H1 (cell line): ENCODE measurements at regions not wholly inside any gene's neighbourhood (a gene's known extent, or its start where the extent isn't known, plus 50 kb on each side); places are given as distances from the start of the nearest gene placed in this dataset.

Experiments
- CTCF ChIA-PET: fragments of 300-600 bp; sonication (Branson Sonifier 250); formaldehyde crosslinking; loops from one replicate; lab custom pipeline; 2021; ENCODE audit not compliant: partially characterized antibody; lab: Charles Lee
- POLR2A ChIA-PET: fragments of 300-600 bp; sonication (Branson Sonifier 250); formaldehyde crosslinking; loops from one replicate; lab custom pipeline; 2021; ENCODE audit warnings: inconsistent platforms; ENCODE audit not compliant: partially characterized antibody; lab: Charles Lee
- DNase-seq, 2 experiments: peaks; one replicate each; pipeline versions ENCODE4 v3.0.0 to v3.0.0-alpha.2; 2010 to 2022; ENCODE audit warnings: low spot score in 2 of 2, low read depth in 1 of 2, mixed read lengths in 1 of 2
- FAIRE-seq: peaks from 2 replicates; lab custom pipeline; 2011; peaks lifted over from hg19 to GRCh38; lab: Jason Lieb, UNC
- H2AFZ ChIP-seq: 2 replicates; pipeline ENCODE4 v1.8.1; 2012; ENCODE audit warnings: low read length, inconsistent platforms
- H2AK5ac ChIP-seq: 2 replicates; pipeline ENCODE4 v1.6.1; 2013; ENCODE audit warnings: low read depth, low read length
- H2BK120ac ChIP-seq: replicated peaks from 2 replicates; pipeline ENCODE3; 2013; ENCODE audit warnings: low read depth, low read length, inconsistent platforms
- H2BK12ac ChIP-seq: 2 replicates; pipeline ENCODE4 v1.6.1; 2013; ENCODE audit warnings: low read depth, low read length
- H2BK15ac ChIP-seq: 2 replicates; pipeline ENCODE4 v1.6.1; 2013; ENCODE audit warnings: low read length
- H2BK20ac ChIP-seq: 2 replicates; pipeline ENCODE4 v1.6.1; 2013; ENCODE audit warnings: low read length
- H2BK5ac ChIP-seq: 2 replicates; pipeline ENCODE4 v1.6.1; 2013; ENCODE audit warnings: low read depth, low read length
- H3K14ac ChIP-seq: 2 replicates; pipeline ENCODE4 v1.6.1; 2013; ENCODE audit warnings: inconsistent platforms; ENCODE audit not compliant: insufficient read length
- H3K18ac ChIP-seq: 2 replicates; pipeline ENCODE4 v1.6.1; 2013; ENCODE audit warnings: low read length; ENCODE audit errors: extremely low read depth
- H3K23ac ChIP-seq: 2 replicates; pipeline ENCODE4 v1.6.1; 2013; ENCODE audit warnings: inconsistent platforms; ENCODE audit not compliant: insufficient read length
- H3K23me2 ChIP-seq: 2 replicates; pipeline ENCODE4 v1.6.1; 2013; ENCODE audit warnings: low read depth, low read length
- H3K27ac ChIP-seq: 2 replicates; pipeline ENCODE4 v1.6.1; 2011; ENCODE audit warnings: low read depth, low read length, inconsistent platforms
- H3K27me3 ChIP-seq, 4 experiments: replicated peaks in 1 of 4; 1 replicate in 1 of 4; 2 replicates in 3 of 4; pipeline versions ENCODE4 v1.6.1 to v1.8.1; 2011 to 2013; ENCODE audit warnings: low read length in 3 of 4, mild to moderate bottlenecking in 3 of 4, inconsistent platforms in 2 of 4, mixed read lengths in 2 of 4, moderate library complexity in 1 of 4; ENCODE audit not compliant: control insufficient read depth in 3 of 4, insufficient read depth in 3 of 4; ENCODE audit errors: extremely low read depth in 1 of 4
- H3K36me3 ChIP-seq, 4 experiments: 2 replicates each; pipeline versions ENCODE4 v1.6.1 to v1.8.1; 2011 to 2013; ENCODE audit warnings: mild to moderate bottlenecking in 4 of 4, low read length in 3 of 4, moderate library complexity in 2 of 4, control low read depth in 1 of 4, inconsistent platforms in 1 of 4; ENCODE audit not compliant: insufficient read depth in 4 of 4, control insufficient read depth in 2 of 4
- H3K4ac ChIP-seq: replicated peaks from 2 replicates; pipeline ENCODE3; 2013; ENCODE audit warnings: low read length, low read depth, mixed read lengths, inconsistent platforms; ENCODE audit not compliant: insufficient read length
- H3K4me1 ChIP-seq, 4 experiments: replicated peaks in 1 of 4; 1 replicate in 1 of 4; 2 replicates in 3 of 4; pipeline versions ENCODE4 v1.6.1 to v1.8.1; 2011 to 2013; ENCODE audit warnings: low read length in 3 of 4, inconsistent platforms in 2 of 4, mixed read lengths in 1 of 4; ENCODE audit not compliant: insufficient read depth in 4 of 4, control insufficient read depth in 3 of 4
- H3K4me2 ChIP-seq, 2 experiments: 2 replicates each; pipeline versions ENCODE4 v1.6.1 to v1.8.1; 2011 to 2013; ENCODE audit warnings: low read depth in 2 of 2, low read length in 2 of 2, control low read depth in 1 of 2, inconsistent platforms in 1 of 2, mild to moderate bottlenecking in 1 of 2; ENCODE audit not compliant: insufficient read depth in 1 of 2
- H3K4me3 ChIP-seq, 4 experiments: fragments of 200-600, 300-600 bp in 1 of 4; sonication (generic), shearing (Covaris generic), sonication (Bioruptor Twin) in 1 of 4; 2 replicates each; pipeline versions ENCODE4 v1.5.1 to v1.8.1; 2011 to 2016; ENCODE audit warnings: low read length in 4 of 4, low read depth in 3 of 4, control low read depth in 2 of 4, inconsistent platforms in 2 of 4, mild to moderate bottlenecking in 2 of 4, mixed read lengths in 1 of 4, moderate library complexity in 1 of 4; ENCODE audit not compliant: insufficient read depth in 2 of 4; ENCODE audit errors: extremely low read depth in 1 of 4
- H3K56ac ChIP-seq: replicated peaks from 2 replicates; pipeline ENCODE3; 2013; ENCODE audit warnings: low read depth, mild to moderate bottlenecking, mixed read lengths, low read length, inconsistent platforms; ENCODE audit not compliant: insufficient read length
- H3K79me1 ChIP-seq: 2 replicates; pipeline ENCODE4 v1.6.1; 2013; ENCODE audit warnings: low read depth, low read length, control low read depth
- H3K79me2 ChIP-seq, 2 experiments: 2 replicates each; pipeline versions ENCODE4 v1.6.1 to v1.8.1; 2012 to 2013; ENCODE audit warnings: low read length in 2 of 2, mild to moderate bottlenecking in 2 of 2, inconsistent platforms in 1 of 2; ENCODE audit not compliant: insufficient read depth in 2 of 2, control insufficient read depth in 1 of 2
- H3K9ac ChIP-seq, 4 experiments: replicated peaks in 1 of 4; 1 replicate in 1 of 4; 2 replicates in 3 of 4; pipeline versions ENCODE4 v1.6.1 to v1.8.1; 2011 to 2013; ENCODE audit warnings: low read depth in 3 of 4, low read length in 3 of 4, control low read depth in 2 of 4, mild to moderate bottlenecking in 2 of 4, moderate library complexity in 2 of 4, inconsistent platforms in 1 of 4; ENCODE audit errors: extremely low read depth in 1 of 4
- H3K9me3 ChIP-seq, 2 experiments: 2 replicates each; pipeline versions ENCODE4 v1.6.1 to v1.8.1; 2012 to 2013; ENCODE audit warnings: mild to moderate bottlenecking in 2 of 2, moderate library complexity in 2 of 2, control low read depth in 1 of 2, inconsistent platforms in 1 of 2, low read depth in 1 of 2, low read length in 1 of 2, mixed read lengths in 1 of 2; ENCODE audit not compliant: insufficient read depth in 2 of 2
- H4K20me1 ChIP-seq, 2 experiments: replicated peaks in 1 of 2; 2 replicates each; pipeline versions ENCODE3 to v1.8.1; 2011 to 2013; ENCODE audit warnings: inconsistent platforms in 2 of 2, low read length in 2 of 2, mild to moderate bottlenecking in 1 of 2; ENCODE audit not compliant: insufficient read depth in 2 of 2, control insufficient read depth in 1 of 2
- H4K5ac ChIP-seq: 2 replicates; pipeline ENCODE4 v1.6.1; 2013; ENCODE audit warnings: low read length, low read depth, mixed read lengths, inconsistent platforms; ENCODE audit not compliant: insufficient read length
- H4K8ac ChIP-seq: 2 replicates; pipeline ENCODE4 v1.8.0; 2013; ENCODE audit warnings: mild to moderate bottlenecking, moderate library complexity, low read length, inconsistent platforms; ENCODE audit not compliant: insufficient read depth; ENCODE audit errors: extremely low read depth
- H4K91ac ChIP-seq: replicated peaks from 2 replicates; pipeline ENCODE3; 2013; ENCODE audit warnings: low read length, mixed read lengths, inconsistent platforms; ENCODE audit not compliant: insufficient read length
- ATF3 ChIP-seq: IDR thresholded peaks from 2 replicates; pipeline ENCODE4 v1.6.1; 2011; ENCODE audit warnings: low read depth, mild to moderate bottlenecking, low read length; ENCODE audit not compliant: insufficient read depth
- WGBS, 2 experiments: shearing (Covaris generic) in 1 of 2; methylation state at CpG; one replicate each; pipeline versions ENCODE4 v1.1.6 to v1.1.7; 2013 to 2015; ENCODE audit warnings: low lambda C conversion rate in 2 of 2, mixed read lengths in 2 of 2, inconsistent platforms in 1 of 2, low coverage in 1 of 2, missing lambda C conversion rate in 1 of 2; ENCODE audit not compliant: insufficient replicate concordance in 2 of 2, insufficient coverage in 1 of 2, insufficient read length in 1 of 2; ENCODE audit errors: extremely low coverage in 1 of 2, missing lambda C conversion rate in 1 of 2; 5-methylcytosine and 5-hydroxymethylcytosine counted together

DNA sequence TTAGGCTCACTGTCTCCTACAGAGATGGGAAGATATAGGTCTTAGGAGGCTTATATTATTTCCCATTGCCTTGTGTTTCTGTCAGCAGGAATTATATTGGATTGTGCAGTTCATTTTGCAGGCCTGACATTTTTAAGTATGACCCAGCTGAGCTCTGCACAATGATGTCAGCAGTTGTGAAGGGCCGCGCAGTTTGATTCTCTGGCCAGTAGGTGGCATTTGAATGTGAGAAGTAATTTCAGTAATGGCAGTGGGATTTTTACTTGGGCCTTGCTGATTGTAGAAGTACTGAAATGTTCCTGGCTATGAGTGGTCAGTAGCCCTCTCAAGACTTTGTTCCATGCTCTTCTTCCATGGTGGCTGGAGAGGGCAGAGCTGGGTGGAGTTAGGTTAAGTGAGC lies 247.2 kb upstream of the MTMR8 start:
- Histone ChIP-seq H3K27ac (no peak overlapping the region), H3K4me3 (no peak overlapping the region), H3K14ac (no peak overlapping the region), H3K4me1 (no peaks in the 10 kb centered on the region), H4K20me1 (no peaks in the 10 kb centered on the region), H2BK5ac (no peak overlapping the region), H4K5ac (no peak overlapping the region), H3K79me2 (no peaks in the 10 kb centered on the region), H2AK5ac (no peak overlapping the region), H2BK15ac (no peak overlapping the region), H2AFZ (no peak overlapping the region), H3K79me1 (no peaks in the 10 kb centered on the region), H2BK120ac (no peak overlapping the region), H3K9ac (no peak overlapping the region), H3K23me2 (no peaks in the 10 kb centered on the region), H3K27me3 (no peaks in the 10 kb centered on the region), H2BK20ac (no peak overlapping the region), H3K9me3 (peaks cover 6 to 7% of the 10 kb centered on the region in 2 experiments; a peak in 1 of 4 replicates), H3K4ac (no peak overlapping the region), H4K8ac (no peak overlapping the region), H4K91ac (no peak overlapping the region), H3K18ac (no peak overlapping the region), H3K23ac (no peak overlapping the region), H3K4me2 (no peak overlapping the region), H2BK12ac (no peak overlapping the region), H3K56ac (no peak overlapping the region), H3K36me3 (no peaks in the 10 kb centered on the region)
- ChIA-PET CTCF (interaction anchor here (0.5 to 0.7 kb wide), 2 partner anchors 19 to 36 kb away, joined by 3 to 4 read pairs; no protein-coding TSS in a partner anchor), POLR2A (no interaction called here)
- DNase-seq: peak in 1 of 2 experiments; percentile 45
- 77% methylated on average over 2 of the region's 2 CpGs; no CpG with 5 or more reads in 1 of the 2 experiments for WGBS, 2 experiments
- FAIRE-seq: peak; percentile 74
- no peak for TF ChIP-seq ATF3
